ENCODE measurements at regions not wholly inside any gene's neighbourhood (a gene's known extent, or its start where the extent isn't known, plus 50 kb on each side); places are given as distances from the start of the nearest gene placed in this dataset.
"Not testable (repeated sequence)": the region's sequence is repeated elsewhere in the genome, so short reads cannot be mapped to it uniquely, and the experiment has no call there.

- DNase-seq (ENCODE audit: low read depth, low spot score), result no peak
Observed at GRCh38 chr4:55251342-55251741, 94.7 kb upstream of the SRD5A3 start.

GRCh38 chr4:55251896-55252295, 94.1 kb upstream of the SRD5A3 start:
- DNase-seq (ENCODE audit: low read depth, low spot score), result no peak

- no peak for DNase-seq (ENCODE audit: low read depth, low spot score)
Observed at GRCh38 chr4:55253948-55254593, 92.0 kb upstream of the SRD5A3 start.

- no peak for DNase-seq (ENCODE audit: low read depth, low spot score)
Observed at GRCh38 chr4:55255179-55255578, 90.9 kb upstream of the SRD5A3 start.

- no peak for DNase-seq (ENCODE audit: low read depth, low spot score)
Observed at GRCh38 chr4:55256787-55257186, 89.3 kb upstream of the SRD5A3 start.

- DNase-seq (ENCODE audit: low read depth, low spot score), result no peak
Observed at GRCh38 chr4:55258152-55258865, 87.7 kb upstream of the SRD5A3 start.

GRCh38 chr4:55259294-55259693, 86.7 kb upstream of the SRD5A3 start:
- no peak for DNase-seq (ENCODE audit: low read depth, low spot score)

GRCh38 chr4:55269470-55269869, 76.6 kb upstream of the SRD5A3 start:
- DNase-seq (ENCODE audit: low read depth, low spot score), result no peak

GRCh38 chr4:55269995-55270394, 76.0 kb upstream of the SRD5A3 start:
- DNase-seq (ENCODE audit: low read depth, low spot score), result no peak

- DNase-seq (ENCODE audit: low read depth, low spot score), result no peak
Observed at GRCh38 chr4:55270481-55270880, 75.6 kb upstream of the SRD5A3 start.

- DNase-seq (ENCODE audit: low read depth, low spot score), result no peak
Observed at GRCh38 chr4:55272102-55272501, 73.9 kb upstream of the SRD5A3 start.

GRCh38 chr4:55272589-55272988, 73.5 kb upstream of the SRD5A3 start:
- no peak for DNase-seq (ENCODE audit: low read depth, low spot score)

GRCh38 chr4:55277011-55277410, 69.0 kb upstream of the SRD5A3 start:
- DNase-seq (ENCODE audit: low read depth, low spot score), result no peak

- no peak for DNase-seq (ENCODE audit: low read depth, low spot score)
Observed at GRCh38 chr4:55278316-55278715, 67.7 kb upstream of the SRD5A3 start.

GRCh38 chr4:55280474-55280873, 65.6 kb upstream of the SRD5A3 start:
- not testable (repeated sequence) for DNase-seq (ENCODE audit: low read depth, low spot score)

GRCh38 chr4:55281118-55281683, 64.8 kb upstream of the SRD5A3 start:
- DNase-seq (ENCODE audit: low read depth, low spot score), result not testable (repeated sequence)

- DNase-seq (ENCODE audit: low read depth, low spot score), result no peak
Observed at GRCh38 chr4:55284331-55284730, 61.7 kb upstream of the SRD5A3 start.

GRCh38 chr4:55291227-55291640, 54.8 kb upstream of the SRD5A3 start:
- DNase-seq (ENCODE audit: low read depth, low spot score), result peak; percentile 67

- no peak for DNase-seq (ENCODE audit: low read depth, low spot score)
Observed at GRCh38 chr4:55296096-55296495, 49.9 kb upstream of the SRD5A3 start.

Data from smooth muscle cell of the brain vasculature (primary cell).